WTC11 (cell line): ENCODE measurements at regions not wholly inside any gene's neighbourhood (a gene's known extent, or its start where the extent isn't known, plus 50 kb on each side); places are given as distances from the start of the nearest gene placed in this dataset.

Experiments used
- ATAC-seq: fragments of 200-7000 bp; cut with Tn5 transposase; 2 replicates; pipeline ENCODE4 v1.10.0; 2021; ENCODE audit warnings: mild to moderate bottlenecking, moderate library complexity
- CTCF ChIA-PET: fragments of 300-600 bp; sonication (Branson Sonifier 250); formaldehyde crosslinking; loops from one replicate; lab custom pipeline; 2021; ENCODE audit warnings: antibody characterized with exemption; lab: Charles Lee
- POLR2A ChIA-PET: fragments of 350-600 bp; sonication (Branson Sonifier 250); formaldehyde crosslinking; loops from one replicate; lab custom pipeline; 2021; ENCODE audit warnings: antibody characterized with exemption; lab: Charles Lee
- DNase-seq: peaks from one replicate; pipeline ENCODE4 v3.0.0; 2021; ENCODE audit warnings: low spot score
- H3K27ac Mint-ChIP-seq: 2 replicates; pipeline ENCODE4 v1.8.0; 2021; ENCODE audit warnings: mixed read lengths
- H3K27me3 Mint-ChIP-seq: 2 replicates; pipeline ENCODE4 v1.8.0; 2021; ENCODE audit warnings: low read depth, mild to moderate bottlenecking, moderate library complexity, mixed read lengths
- H3K36me3 Mint-ChIP-seq: 2 replicates; pipeline ENCODE4 v1.8.0; 2021; ENCODE audit warnings: mixed read lengths
- H3K4me1 Mint-ChIP-seq: 2 replicates; pipeline ENCODE4 v1.8.0; 2022; ENCODE audit warnings: mixed read lengths
- H3K4me3 Mint-ChIP-seq: 2 replicates; pipeline ENCODE4 v1.8.0; 2021; ENCODE audit warnings: mild to moderate bottlenecking, moderate library complexity, mixed read lengths
- H3K9me3 Mint-ChIP-seq: 2 replicates; pipeline ENCODE4 v1.8.0; 2021; ENCODE audit warnings: mixed read lengths
- AFF4 ChIP-seq: sonication (generic); formaldehyde crosslinking; IDR thresholded peaks from 2 replicates; pipeline ENCODE4 v1.8.1; 2023; ENCODE audit warnings: mild to moderate bottlenecking, missing genetic modification reagents, borderline replicate concordance
- CBFB ChIP-seq: sonication (generic); formaldehyde crosslinking; IDR thresholded peaks from 2 replicates; pipeline ENCODE4 v1.8.1; 2022; ENCODE audit warnings: mild to moderate bottlenecking, low read depth, missing genetic modification reagents
- ELF4 ChIP-seq: sonication (generic); formaldehyde crosslinking; IDR thresholded peaks from 2 replicates; pipeline ENCODE4 v1.8.1; 2022; ENCODE audit warnings: low read depth, mild to moderate bottlenecking, moderate library complexity, missing genetic modification reagents
- EMX1 ChIP-seq: fragments of 250-450 bp; sonication (Bioruptor Pico); IDR thresholded peaks from 2 replicates; pipeline ENCODE4 v1.8.0; 2021; ENCODE audit warnings: mild to moderate bottlenecking
- JAZF1 ChIP-seq: fragments of 250-450 bp; sonication (Bioruptor Pico); IDR thresholded peaks from 2 replicates; pipeline ENCODE4 v1.9.0; 2021; ENCODE audit warnings: moderate library complexity, mild to moderate bottlenecking, inconsistent platforms
- MYBL2 ChIP-seq: sonication (generic); formaldehyde crosslinking; IDR thresholded peaks from 2 replicates; pipeline ENCODE4 v1.8.1; 2023; ENCODE audit warnings: mild to moderate bottlenecking, moderate library complexity, missing genetic modification reagents
- STAT6 ChIP-seq: sonication (generic); formaldehyde crosslinking; conservative IDR thresholded peaks from 2 replicates; pipeline ENCODE4 v1.8.1; 2023; ENCODE audit warnings: mild to moderate bottlenecking, low read depth, missing genetic modification reagents, moderate library complexity
- TCF7 ChIP-seq: sonication (generic); formaldehyde crosslinking; IDR thresholded peaks from 2 replicates; pipeline ENCODE4 v1.8.0; 2022; ENCODE audit warnings: mild to moderate bottlenecking, low read depth, missing genetic modification reagents, moderate library complexity
- ZNF263 ChIP-seq: sonication (generic); formaldehyde crosslinking; IDR thresholded peaks from 2 replicates; pipeline ENCODE4 v1.8.1; 2022; ENCODE audit warnings: low read depth, mild to moderate bottlenecking, moderate library complexity, missing genetic modification reagents
- ZNF671 ChIP-seq: fragments of 250-450 bp; sonication (Bioruptor Pico); IDR thresholded peaks from 2 replicates; pipeline ENCODE4 v1.8.0; 2021; ENCODE audit warnings: mild to moderate bottlenecking
- TF ChIP-seq, protein P1 (sequence below): sonication (generic); formaldehyde crosslinking; IDR thresholded peaks from 2 replicates; pipeline ENCODE4 v1.8.1; 2022; ENCODE audit warnings: mild to moderate bottlenecking, missing genetic modification reagents, moderate library complexity, borderline replicate concordance
- TF ChIP-seq, protein P2 (sequence below): sonication (generic); formaldehyde crosslinking; IDR thresholded peaks from 2 replicates; pipeline ENCODE4 v1.8.1; 2022; ENCODE audit warnings: low read depth, mild to moderate bottlenecking, moderate library complexity, missing genetic modification reagents, borderline replicate concordance
- TF ChIP-seq, protein P3 (sequence below): sonication (generic); formaldehyde crosslinking; IDR thresholded peaks from 2 replicates; pipeline ENCODE4 v1.8.0; 2023; ENCODE audit warnings: mild to moderate bottlenecking, missing genetic modification reagents

DNA sequence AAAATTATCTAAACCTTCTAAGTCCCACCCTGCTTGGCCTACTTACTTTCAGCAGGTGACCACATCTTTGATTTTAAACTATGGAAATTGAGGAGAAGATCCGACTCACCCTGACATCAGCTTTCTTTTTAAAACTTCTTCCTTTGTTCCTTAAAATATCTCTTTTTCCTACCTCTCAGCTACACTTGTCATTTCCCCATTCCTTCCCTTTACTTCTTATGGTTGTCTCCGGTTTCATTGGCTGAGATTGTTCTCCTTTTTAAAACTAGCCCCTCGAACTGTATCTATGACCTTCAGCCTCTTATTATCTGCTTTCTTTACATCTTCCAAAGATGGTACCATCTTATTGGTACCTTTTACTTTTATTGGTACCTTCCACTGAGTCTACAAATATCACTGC is 87.8 kb upstream of the NRIP1 start (continued):
- TF ChIP-seq STAT6, result no peak

- DNase-seq (no peak), ATAC-seq (no peak)
- Mint-ChIP-seq H3K4me3 (no peak overlapping the region), H3K4me1 (no peaks in the 10 kb centered on the region), H3K27ac (no peak overlapping the region), H3K27me3 (no peaks in the 10 kb centered on the region; the same call in 1 of the 2 replicates), H3K9me3 (peaks cover 32% of the 10 kb centered on the region), H3K36me3 (peaks cover 11% of the 10 kb centered on the region)
- ChIA-PET POLR2A (no interaction called here), CTCF (no interaction called here)
- no peak for TF ChIP-seq EMX1 (CRISPR knock-in tag)
- no peak for TF ChIP-seq CBFB (CRISPR knock-in tag)
- TF ChIP-seq AFF4 (CRISPR knock-in tag), result no peak
- TF ChIP-seq, protein P1, sequence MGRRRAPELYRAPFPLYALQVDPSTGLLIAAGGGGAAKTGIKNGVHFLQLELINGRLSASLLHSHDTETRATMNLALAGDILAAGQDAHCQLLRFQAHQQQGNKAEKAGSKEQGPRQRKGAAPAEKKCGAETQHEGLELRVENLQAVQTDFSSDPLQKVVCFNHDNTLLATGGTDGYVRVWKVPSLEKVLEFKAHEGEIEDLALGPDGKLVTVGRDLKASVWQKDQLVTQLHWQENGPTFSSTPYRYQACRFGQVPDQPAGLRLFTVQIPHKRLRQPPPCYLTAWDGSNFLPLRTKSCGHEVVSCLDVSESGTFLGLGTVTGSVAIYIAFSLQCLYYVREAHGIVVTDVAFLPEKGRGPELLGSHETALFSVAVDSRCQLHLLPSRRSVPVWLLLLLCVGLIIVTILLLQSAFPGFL (CRISPR knock-in tag), result no peak
- no peak for TF ChIP-seq ZNF263 (CRISPR knock-in tag)
- no peak for TF ChIP-seq MYBL2
- no peak for TF ChIP-seq TCF7 (CRISPR knock-in tag)
- TF ChIP-seq JAZF1 (CRISPR knock-in tag), result no peak
- TF ChIP-seq, protein P2, sequence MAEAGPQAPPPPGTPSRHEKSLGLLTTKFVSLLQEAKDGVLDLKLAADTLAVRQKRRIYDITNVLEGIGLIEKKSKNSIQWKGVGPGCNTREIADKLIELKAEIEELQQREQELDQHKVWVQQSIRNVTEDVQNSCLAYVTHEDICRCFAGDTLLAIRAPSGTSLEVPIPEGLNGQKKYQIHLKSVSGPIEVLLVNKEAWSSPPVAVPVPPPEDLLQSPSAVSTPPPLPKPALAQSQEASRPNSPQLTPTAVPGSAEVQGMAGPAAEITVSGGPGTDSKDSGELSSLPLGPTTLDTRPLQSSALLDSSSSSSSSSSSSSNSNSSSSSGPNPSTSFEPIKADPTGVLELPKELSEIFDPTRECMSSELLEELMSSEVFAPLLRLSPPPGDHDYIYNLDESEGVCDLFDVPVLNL (CRISPR knock-in tag), result no peak
- TF ChIP-seq ELF4, result no peak
- TF ChIP-seq, protein P3, sequence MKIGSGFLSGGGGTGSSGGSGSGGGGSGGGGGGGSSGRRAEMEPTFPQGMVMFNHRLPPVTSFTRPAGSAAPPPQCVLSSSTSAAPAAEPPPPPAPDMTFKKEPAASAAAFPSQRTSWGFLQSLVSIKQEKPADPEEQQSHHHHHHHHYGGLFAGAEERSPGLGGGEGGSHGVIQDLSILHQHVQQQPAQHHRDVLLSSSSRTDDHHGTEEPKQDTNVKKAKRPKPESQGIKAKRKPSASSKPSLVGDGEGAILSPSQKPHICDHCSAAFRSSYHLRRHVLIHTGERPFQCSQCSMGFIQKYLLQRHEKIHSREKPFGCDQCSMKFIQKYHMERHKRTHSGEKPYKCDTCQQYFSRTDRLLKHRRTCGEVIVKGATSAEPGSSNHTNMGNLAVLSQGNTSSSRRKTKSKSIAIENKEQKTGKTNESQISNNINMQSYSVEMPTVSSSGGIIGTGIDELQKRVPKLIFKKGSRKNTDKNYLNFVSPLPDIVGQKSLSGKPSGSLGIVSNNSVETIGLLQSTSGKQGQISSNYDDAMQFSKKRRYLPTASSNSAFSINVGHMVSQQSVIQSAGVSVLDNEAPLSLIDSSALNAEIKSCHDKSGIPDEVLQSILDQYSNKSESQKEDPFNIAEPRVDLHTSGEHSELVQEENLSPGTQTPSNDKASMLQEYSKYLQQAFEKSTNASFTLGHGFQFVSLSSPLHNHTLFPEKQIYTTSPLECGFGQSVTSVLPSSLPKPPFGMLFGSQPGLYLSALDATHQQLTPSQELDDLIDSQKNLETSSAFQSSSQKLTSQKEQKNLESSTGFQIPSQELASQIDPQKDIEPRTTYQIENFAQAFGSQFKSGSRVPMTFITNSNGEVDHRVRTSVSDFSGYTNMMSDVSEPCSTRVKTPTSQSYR (CRISPR knock-in tag), result no peak
- TF ChIP-seq ZNF671 (CRISPR knock-in tag), result no peak
Observed at GRCh38 chr21:15159382-15160020, 94.7 kb upstream of the NRIP1 start.
